ENCODE measurements at regions not wholly inside any gene's neighbourhood (a gene's known extent, or its start where the extent isn't known, plus 50 kb on each side); places are given as distances from the start of the nearest gene placed in this dataset.

- no peaks in the 10 kb centered on the region for H3F3A ChIP-seq (ENCODE audit: low read depth)
- H4K20me1 ChIP-seq (ENCODE audit: insufficient read depth, low read length, poor library complexity, severe bottlenecking), result no peaks in the 10 kb centered on the region
- peaks cover 64% of the 10 kb centered on the region for H3K27me3 ChIP-seq (ENCODE audit: insufficient read depth, low read length, poor library complexity, severe bottlenecking)
- H3K4me3 ChIP-seq (ENCODE audit: low read length, poor library complexity, severe bottlenecking), result no peak overlapping the region
- H3K79me2 ChIP-seq (ENCODE audit: insufficient read depth, low read length), result no peaks in the 10 kb centered on the region
- H2AFZ ChIP-seq (ENCODE audit: low read length), result no peak overlapping the region
- H3K4me1 ChIP-seq (ENCODE audit: insufficient read depth, low read length, poor library complexity, severe bottlenecking), result peaks cover 9% of the 10 kb centered on the region
- H3K9me3 ChIP-seq (ENCODE audit: insufficient read depth, low read depth, low read length), result peaks cover 8% of the 10 kb centered on the region; the same call in 1 of the 2 replicates
- no peaks in the 10 kb centered on the region for H3K36me3 ChIP-seq (ENCODE audit: insufficient read depth, low read length)
- no peak overlapping the region for H3K4me2 ChIP-seq (ENCODE audit: low read depth, low read length, poor library complexity, severe bottlenecking)
- H3K9ac ChIP-seq (ENCODE audit: low read depth, low read length, poor library complexity, severe bottlenecking), result no peak overlapping the region
- no peaks in the 10 kb centered on the region for H3K9me2 ChIP-seq (replicated peaks; ENCODE audit: low read depth, low read length)
- peak; percentile 57; the same call in 1 of the 2 replicates for TF ChIP-seq EZH2phosphoT487 (IDR thresholded peaks at IDR 0.05; ENCODE audit: borderline replicate concordance)
- TF ChIP-seq, protein P1, sequence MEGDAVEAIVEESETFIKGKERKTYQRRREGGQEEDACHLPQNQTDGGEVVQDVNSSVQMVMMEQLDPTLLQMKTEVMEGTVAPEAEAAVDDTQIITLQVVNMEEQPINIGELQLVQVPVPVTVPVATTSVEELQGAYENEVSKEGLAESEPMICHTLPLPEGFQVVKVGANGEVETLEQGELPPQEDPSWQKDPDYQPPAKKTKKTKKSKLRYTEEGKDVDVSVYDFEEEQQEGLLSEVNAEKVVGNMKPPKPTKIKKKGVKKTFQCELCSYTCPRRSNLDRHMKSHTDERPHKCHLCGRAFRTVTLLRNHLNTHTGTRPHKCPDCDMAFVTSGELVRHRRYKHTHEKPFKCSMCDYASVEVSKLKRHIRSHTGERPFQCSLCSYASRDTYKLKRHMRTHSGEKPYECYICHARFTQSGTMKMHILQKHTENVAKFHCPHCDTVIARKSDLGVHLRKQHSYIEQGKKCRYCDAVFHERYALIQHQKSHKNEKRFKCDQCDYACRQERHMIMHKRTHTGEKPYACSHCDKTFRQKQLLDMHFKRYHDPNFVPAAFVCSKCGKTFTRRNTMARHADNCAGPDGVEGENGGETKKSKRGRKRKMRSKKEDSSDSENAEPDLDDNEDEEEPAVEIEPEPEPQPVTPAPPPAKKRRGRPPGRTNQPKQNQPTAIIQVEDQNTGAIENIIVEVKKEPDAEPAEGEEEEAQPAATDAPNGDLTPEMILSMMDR (conservative IDR thresholded peaks at IDR 0.05; ENCODE audit: low read length), result no peak
Observed at GRCh38 chr1:94694226-94694915, 125.8 kb upstream of the SLC44A3 start.

DNA sequence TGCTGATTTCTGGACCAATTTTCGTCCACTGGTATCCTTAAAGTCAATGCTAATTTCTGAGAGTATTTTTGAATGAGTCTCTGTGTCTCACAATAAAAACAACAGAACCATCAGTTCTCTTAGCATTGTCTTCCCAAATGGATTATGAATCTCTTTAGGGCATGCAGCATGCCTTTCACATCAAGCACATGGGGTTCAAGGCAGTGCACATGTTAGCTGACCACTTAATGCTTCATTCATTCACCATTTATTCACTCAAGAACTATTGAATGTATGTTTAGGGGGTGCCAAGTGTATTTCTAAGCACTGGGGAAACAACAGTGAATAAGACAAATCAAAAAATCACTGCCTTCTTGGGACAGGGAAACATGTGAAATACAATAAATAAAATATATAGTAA, 126.7 kb upstream of the SLC44A3 start:
- Histone ChIP-seq H3K9me3 (ENCODE audit: insufficient read depth, low read depth, low read length) (peaks cover 8% of the 10 kb centered on the region; the same call in 1 of the 2 replicates), H2AFZ (ENCODE audit: low read length) (no peak overlapping the region), H3K4me2 (ENCODE audit: low read depth, low read length, poor library complexity, severe bottlenecking) (no peak overlapping the region), H3K4me3 (ENCODE audit: low read length, poor library complexity, severe bottlenecking) (no peak overlapping the region), H4K20me1 (ENCODE audit: insufficient read depth, low read length, poor library complexity, severe bottlenecking) (no peaks in the 10 kb centered on the region), H3K4me1 (ENCODE audit: insufficient read depth, low read length, poor library complexity, severe bottlenecking) (peaks cover 9% of the 10 kb centered on the region), H3K27me3 (ENCODE audit: insufficient read depth, low read length, poor library complexity, severe bottlenecking) (peaks cover 64% of the 10 kb centered on the region), H3K9ac (ENCODE audit: low read depth, low read length, poor library complexity, severe bottlenecking) (no peak overlapping the region), H3F3A (ENCODE audit: low read depth) (no peaks in the 10 kb centered on the region), H3K9me2 (replicated peaks; ENCODE audit: low read depth, low read length) (no peaks in the 10 kb centered on the region), H3K36me3 (ENCODE audit: insufficient read depth, low read length) (no peaks in the 10 kb centered on the region), H3K79me2 (ENCODE audit: insufficient read depth, low read length) (no peaks in the 10 kb centered on the region)
- TF ChIP-seq EZH2phosphoT487 (IDR thresholded peaks at IDR 0.05; ENCODE audit: borderline replicate concordance), result no peak
- TF ChIP-seq, protein P1 (conservative IDR thresholded peaks at IDR 0.05; ENCODE audit: low read length), result no peak

- H3K4me3 ChIP-seq (ENCODE audit: low read length, poor library complexity, severe bottlenecking), result no peak overlapping the region
- H3K9me3 ChIP-seq (ENCODE audit: insufficient read depth, low read depth, low read length), result peaks cover 8% of the 10 kb centered on the region; the same call in 1 of the 2 replicates
- no peaks in the 10 kb centered on the region for H3K79me2 ChIP-seq (ENCODE audit: insufficient read depth, low read length)
- H3K4me1 ChIP-seq (ENCODE audit: insufficient read depth, low read length, poor library complexity, severe bottlenecking), result peaks cover 9% of the 10 kb centered on the region
- no peak overlapping the region for H3K9ac ChIP-seq (ENCODE audit: low read depth, low read length, poor library complexity, severe bottlenecking)
- no peaks in the 10 kb centered on the region for H4K20me1 ChIP-seq (ENCODE audit: insufficient read depth, low read length, poor library complexity, severe bottlenecking)
- no peak overlapping the region for H2AFZ ChIP-seq (ENCODE audit: low read length)
- H3K27me3 ChIP-seq (ENCODE audit: insufficient read depth, low read length, poor library complexity, severe bottlenecking), result peaks cover 64% of the 10 kb centered on the region
- TF ChIP-seq EZH2phosphoT487 (IDR thresholded peaks at IDR 0.05; ENCODE audit: borderline replicate concordance), result no peak
- TF ChIP-seq, protein P1 (conservative IDR thresholded peaks at IDR 0.05; ENCODE audit: low read length), result peak; percentile 47
- H3K36me3 ChIP-seq (ENCODE audit: insufficient read depth, low read length), result no peaks in the 10 kb centered on the region
- no peak overlapping the region for H3K4me2 ChIP-seq (ENCODE audit: low read depth, low read length, poor library complexity, severe bottlenecking)
- no peaks in the 10 kb centered on the region for H3K9me2 ChIP-seq (replicated peaks; ENCODE audit: low read depth, low read length)
- H3F3A ChIP-seq (ENCODE audit: low read depth), result no peaks in the 10 kb centered on the region
Observed at GRCh38 chr1:94693029-94693428, 127.1 kb upstream of the SLC44A3 start.
